H9 (cell line): ENCODE measurements at regions not wholly inside any gene's neighbourhood (a gene's known extent, or its start where the extent isn't known, plus 50 kb on each side); places are given as distances from the start of the nearest gene placed in this dataset.
"Not testable (repeated sequence)": the region's sequence is repeated elsewhere in the genome, so short reads cannot be mapped to it uniquely, and the experiment has no call there.

Experiments used
- DNase-seq: peaks from one replicate; pipeline ENCODE4 v3.0.0-alpha.2; 2017
- H2AFZ ChIP-seq: one replicate; pipeline ENCODE4 v1.6.1; 2013; ENCODE audit warnings: mild to moderate bottlenecking, low read length, control low read depth, moderate library complexity
- H2AK5ac ChIP-seq: 2 replicates; pipeline ENCODE4 v1.6.1; 2013; ENCODE audit warnings: low read length, control low read depth, mixed read lengths; ENCODE audit not compliant: insufficient read length
- H2BK120ac ChIP-seq: one replicate; pipeline ENCODE4 v1.6.1; 2013; ENCODE audit warnings: low read depth, mild to moderate bottlenecking, low read length, control low read depth, inconsistent platforms; ENCODE audit not compliant: poor library complexity, severe bottlenecking
- H2BK12ac ChIP-seq: 2 replicates; pipeline ENCODE4 v1.6.1; 2013; ENCODE audit warnings: low read length, control low read depth, mixed read lengths, low read depth; ENCODE audit not compliant: insufficient read length
- H2BK15ac ChIP-seq: 2 replicates; pipeline ENCODE4 v1.6.1; 2013; ENCODE audit warnings: low read depth, low read length, control low read depth
- H2BK20ac ChIP-seq: one replicate; pipeline ENCODE4 v1.6.1; 2013; ENCODE audit warnings: low read depth, mild to moderate bottlenecking, low read length, control low read depth, inconsistent platforms; ENCODE audit not compliant: poor library complexity, severe bottlenecking
- H2BK5ac ChIP-seq: 2 replicates; pipeline ENCODE4 v1.6.1; 2013; ENCODE audit warnings: low read length, control low read depth, mixed read lengths; ENCODE audit not compliant: insufficient read length
- H3K14ac ChIP-seq: 2 replicates; pipeline ENCODE4 v1.6.1; 2013; ENCODE audit warnings: low read length, control low read depth; ENCODE audit not compliant: insufficient read depth
- H3K18ac ChIP-seq: 2 replicates; pipeline ENCODE4 v1.6.1; 2013; ENCODE audit warnings: low read depth, mild to moderate bottlenecking, mixed read lengths, low read length, control low read depth; ENCODE audit not compliant: insufficient read length
- H3K23ac ChIP-seq: 2 replicates; pipeline ENCODE4 v1.6.1; 2013; ENCODE audit warnings: low read length, control low read depth, mixed read lengths, low read depth; ENCODE audit not compliant: insufficient read length
- H3K23me2 ChIP-seq: 2 replicates; pipeline ENCODE4 v1.6.1; 2013; ENCODE audit warnings: low read depth, mild to moderate bottlenecking, mixed read lengths, low read length, control low read depth; ENCODE audit not compliant: insufficient read length, poor library complexity, severe bottlenecking
- H3K27ac ChIP-seq: 2 replicates; pipeline ENCODE4 v1.5.1; 2013; ENCODE audit warnings: low read length, control low read depth, mixed read lengths, low read depth; ENCODE audit not compliant: insufficient read length
- H3K27me3 ChIP-seq: 2 replicates; pipeline ENCODE4 v1.6.1; 2013; ENCODE audit warnings: low read length, control low read depth, inconsistent platforms; ENCODE audit not compliant: insufficient read depth
- H3K4ac ChIP-seq: 2 replicates; pipeline ENCODE4 v1.6.1; 2013; ENCODE audit warnings: low read depth, mild to moderate bottlenecking, control low read depth, inconsistent platforms, low read length, moderate library complexity
- H3K4me1 ChIP-seq: 2 replicates; pipeline ENCODE4 v1.6.1; 2013; ENCODE audit warnings: low read length, control low read depth, inconsistent platforms; ENCODE audit not compliant: insufficient read depth
- H3K4me2 ChIP-seq: 2 replicates; pipeline ENCODE4 v1.6.1; 2013; ENCODE audit warnings: low read length, control low read depth, mixed read lengths; ENCODE audit not compliant: insufficient read length, insufficient read depth
- H3K56ac ChIP-seq: 2 replicates; pipeline ENCODE4 v1.6.1; 2013; ENCODE audit warnings: low read depth, mild to moderate bottlenecking, mixed read lengths, low read length, control low read depth; ENCODE audit not compliant: insufficient read length
- H3K79me1 ChIP-seq: 2 replicates; pipeline ENCODE4 v1.6.1; 2013; ENCODE audit warnings: low read depth, mild to moderate bottlenecking, moderate library complexity, low read length, control low read depth, inconsistent platforms; ENCODE audit not compliant: insufficient read depth, poor library complexity, severe bottlenecking
- H3K79me2 ChIP-seq: 2 replicates; pipeline ENCODE4 v1.6.1; 2013; ENCODE audit warnings: low read length, control low read depth, inconsistent platforms; ENCODE audit not compliant: insufficient read depth
- H3K9ac ChIP-seq: 2 replicates; pipeline ENCODE4 v1.6.1; 2013; ENCODE audit warnings: low read length, control low read depth, mixed read lengths; ENCODE audit not compliant: insufficient read length; ENCODE audit errors: extremely low read depth
- H3K9me3 ChIP-seq: one replicate; pipeline ENCODE4 v1.6.1; 2013; ENCODE audit warnings: low read depth, low read length, inconsistent platforms; ENCODE audit not compliant: control insufficient read depth
- H3T11ph ChIP-seq: one replicate; pipeline ENCODE4 v1.6.1; 2013; ENCODE audit warnings: mild to moderate bottlenecking, low read length, control low read depth, inconsistent platforms
- H4K20me1 ChIP-seq: one replicate; pipeline ENCODE4 v1.6.1; 2013; ENCODE audit not compliant: control insufficient read depth, insufficient read length, insufficient read depth
- H4K5ac ChIP-seq: 2 replicates; pipeline ENCODE4 v1.6.1; 2013; ENCODE audit warnings: low read depth, mild to moderate bottlenecking, mixed read lengths, low read length, control low read depth; ENCODE audit not compliant: insufficient read length
- H4K8ac ChIP-seq: replicated peaks from 2 replicates; pipeline ENCODE4 v1.6.1; 2013; ENCODE audit warnings: low read length, control low read depth, mixed read lengths, low read depth; ENCODE audit not compliant: insufficient read length
- H4K91ac ChIP-seq: 2 replicates; pipeline ENCODE4 v1.6.1; 2013; ENCODE audit warnings: low read depth, mild to moderate bottlenecking, moderate library complexity, mixed read lengths, low read length, control low read depth; ENCODE audit not compliant: insufficient read length
- H3K27ac Mint-ChIP-seq, 3 experiments: 2 replicates in 2 of 3; 3 replicates in 1 of 3; pipeline ENCODE4 v1.8.0; 2020 to 2021; ENCODE audit warnings: mixed read lengths in 3 of 3, mild to moderate bottlenecking in 1 of 3, moderate library complexity in 1 of 3
- H3K27me3 Mint-ChIP-seq: 2 replicates; pipeline ENCODE4 v1.8.0; 2021; ENCODE audit warnings: low read depth, mild to moderate bottlenecking, moderate library complexity, mixed read lengths
- H3K36me3 Mint-ChIP-seq, 3 experiments: 2 replicates in 2 of 3; 3 replicates in 1 of 3; pipeline ENCODE4 v1.8.0; 2020 to 2021; ENCODE audit warnings: low read depth in 3 of 3, mixed read lengths in 3 of 3; ENCODE audit not compliant: insufficient read depth in 1 of 3
- H3K4me1 Mint-ChIP-seq, 2 experiments: 2 replicates each; pipeline ENCODE4 v1.8.0; 2020; ENCODE audit warnings: mixed read lengths in 2 of 2
- H3K4me3 Mint-ChIP-seq, 2 experiments: 2 replicates in 1 of 2; 3 replicates in 1 of 2; pipeline ENCODE4 v1.8.0; 2020 to 2021; ENCODE audit warnings: mild to moderate bottlenecking in 2 of 2, mixed read lengths in 2 of 2, moderate library complexity in 1 of 2
- H3K9me3 Mint-ChIP-seq, 2 experiments: 2 replicates in 1 of 2; 3 replicates in 1 of 2; pipeline ENCODE4 v1.8.0; 2020; ENCODE audit warnings: mild to moderate bottlenecking in 2 of 2, mixed read lengths in 2 of 2, moderate library complexity in 1 of 2
- CTCF ChIP-seq: fragments of 200-600 bp; sonication (generic); conservative IDR thresholded peaks from 3 replicates; pipeline ENCODE4 v1.8.0; 2021; ENCODE audit warnings: antibody characterized with exemption, mild to moderate bottlenecking
- WGBS: extraction: QIAGEN DNeasy Blood & Tissue Kit; methylation state at CpG from one replicate; pipeline ENCODE4 v1.1.7; 2013; ENCODE audit warnings: missing lambda C conversion rate, low lambda C conversion rate, mixed read lengths; ENCODE audit not compliant: insufficient read length; ENCODE audit errors: extremely low coverage; 5-methylcytosine and 5-hydroxymethylcytosine counted together

DNA sequence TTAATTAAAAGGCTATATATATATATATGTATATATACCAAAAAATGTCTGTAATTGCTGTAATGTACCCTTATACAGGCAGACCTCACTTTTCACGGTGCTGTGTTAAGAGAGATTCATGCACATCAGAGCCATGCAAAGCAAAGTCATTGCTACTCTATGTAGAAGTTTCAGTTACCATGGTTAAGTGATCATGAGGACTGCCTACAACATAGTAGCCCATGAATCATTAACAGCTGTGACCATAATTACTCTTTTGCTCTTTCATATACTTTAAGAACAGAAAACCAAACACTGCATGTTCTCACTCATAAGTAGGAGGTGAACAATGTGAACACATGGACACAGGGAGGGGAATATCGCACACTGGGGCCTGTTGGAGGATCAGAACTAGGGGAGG lies 225.3 kb upstream of the EPHA3 start:
- H2AK5ac ChIP-seq: no peak overlapping the region
- no peaks in the 10 kb centered on the region; the same call in 1 of the 2 replicates for H3K27me3 ChIP-seq
- H4K8ac ChIP-seq: no peak overlapping the region
- H3K27ac ChIP-seq: no peak overlapping the region
- no peaks in the 10 kb centered on the region for H3K4me1 ChIP-seq
- H3K23ac ChIP-seq: no peak overlapping the region
- H2BK15ac ChIP-seq: no peak overlapping the region
- H2BK12ac ChIP-seq: no peak overlapping the region
- H3K79me1 ChIP-seq: no peaks in the 10 kb centered on the region
- Mint-ChIP-seq H3K27me3 (no peaks in the 10 kb centered on the region), H3K9me3 (peaks cover 0 to 3% of the 10 kb centered on the region in 2 experiments; a peak in 2 of 5 replicates), H3K27ac (no peak overlapping the region), H3K36me3 (peaks cover 0 to 9% (median 0%) of the 10 kb centered on the region in 3 experiments; a peak in 3 of 7 replicates), H3K4me3 (no peak overlapping the region), H3K4me1 (no peaks in the 10 kb centered on the region)
- H2BK20ac ChIP-seq: no peak overlapping the region
- no peaks in the 10 kb centered on the region for H3K23me2 ChIP-seq
- H3K18ac ChIP-seq: no peak overlapping the region
- H3K9me3 ChIP-seq: no peaks in the 10 kb centered on the region
- no peak overlapping the region for H2BK5ac ChIP-seq
- no peak overlapping the region for H3K4me2 ChIP-seq
- no peak overlapping the region for H3K4ac ChIP-seq
- WGBS: no CpG with 5 or more reads among the region's 2 CpGs
- H2AFZ ChIP-seq: no peak overlapping the region
- H2BK120ac ChIP-seq: no peak overlapping the region
- no peak overlapping the region for H4K91ac ChIP-seq
- no peaks in the 10 kb centered on the region for H4K20me1 ChIP-seq
- H3K56ac ChIP-seq: no peak overlapping the region
- H3K79me2 ChIP-seq: no peaks in the 10 kb centered on the region
- no peak for TF ChIP-seq CTCF
- H3K14ac ChIP-seq: no peak overlapping the region
- DNase-seq: no peak
- no peak overlapping the region for H3K9ac ChIP-seq
- H3T11ph ChIP-seq: no peak overlapping the region
- H4K5ac ChIP-seq: no peak overlapping the region

DNA sequence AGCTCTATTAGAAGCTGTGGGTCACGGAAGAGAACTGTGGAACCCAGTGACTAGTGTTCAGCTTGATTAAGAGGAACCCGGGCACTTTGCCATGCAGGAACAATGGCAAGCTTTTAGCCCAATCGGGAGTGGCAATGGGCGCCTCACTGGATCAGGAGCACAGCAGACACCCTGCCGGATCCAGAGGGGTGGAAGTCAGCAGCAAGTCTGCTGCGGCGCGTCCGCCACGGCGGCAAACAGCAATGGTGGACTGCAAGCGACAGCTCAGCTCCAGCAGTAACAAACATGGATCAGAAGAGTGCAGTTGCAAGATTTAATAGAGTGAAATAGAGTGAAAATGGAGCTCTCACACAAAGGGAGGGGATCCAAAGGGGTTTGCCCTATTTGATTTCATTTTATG lies 220.8 kb upstream of the EPHA3 start:
- H3K9ac ChIP-seq, H3K9me3 ChIP-seq, H3K23ac ChIP-seq, H3K27ac Mint-ChIP-seq, DNase-seq, H3T11ph ChIP-seq, H2BK5ac ChIP-seq, H2BK12ac ChIP-seq, H4K20me1 ChIP-seq, H4K91ac ChIP-seq, H3K27ac ChIP-seq, H2AK5ac ChIP-seq, H3K79me2 ChIP-seq, H3K23me2 ChIP-seq, H3K4me3 Mint-ChIP-seq, H4K8ac ChIP-seq, H3K27me3 Mint-ChIP-seq, H3K18ac ChIP-seq, H4K5ac ChIP-seq, H3K4me1 Mint-ChIP-seq, H3K4me2 ChIP-seq, H2AFZ ChIP-seq, H2BK15ac ChIP-seq, H2BK20ac ChIP-seq, H3K14ac ChIP-seq, H3K4me1 ChIP-seq, H3K79me1 ChIP-seq, H2BK120ac ChIP-seq, H3K4ac ChIP-seq, H3K27me3 ChIP-seq, H3K56ac ChIP-seq: not testable (repeated sequence)
- no CpG with 5 or more reads among the region's 12 CpGs for WGBS
- H3K9me3 Mint-ChIP-seq: peaks cover 17 to 21% of the 10 kb centered on the region in 2 experiments
- H3K36me3 Mint-ChIP-seq: peaks cover 0 to 28% (median 8%) of the 10 kb centered on the region in 3 experiments; a peak in 5 of 7 replicates
